RWPE2 (cell line): ENCODE measurements at regions not wholly inside any gene's neighbourhood (a gene's known extent, or its start where the extent isn't known, plus 50 kb on each side); places are given as distances from the start of the nearest gene placed in this dataset.

Experiments used
- ATAC-seq: fragments of 200-7000 bp; cut with Tn5 transposase; 3 replicates; pipeline ENCODE4 v1.9.1; 2021; ENCODE audit warnings: low read depth
- DNase-seq: peaks from one replicate; pipeline ENCODE4 v3.0.0-alpha.2; 2020; ENCODE audit warnings: low spot score
- H3K27ac ChIP-seq: fragments of 450-650 bp; 2 replicates; pipeline ENCODE4 v1.5.1; 2017; ENCODE audit warnings: mild to moderate bottlenecking; ENCODE audit not compliant: poor library complexity, severe bottlenecking
- H3K27me3 ChIP-seq: fragments of 250-450 bp; sonication (Bioruptor Pico); 2 replicates; pipeline ENCODE4 v1.5.1; 2021; ENCODE audit warnings: mild to moderate bottlenecking, moderate library complexity; ENCODE audit not compliant: insufficient read depth, poor library complexity, severe bottlenecking
- H3K36me3 ChIP-seq: fragments of 250-450 bp; sonication (Bioruptor Pico); 2 replicates; pipeline ENCODE4 v1.5.1; 2020; ENCODE audit warnings: low read depth, mild to moderate bottlenecking, moderate library complexity
- H3K4me1 ChIP-seq: fragments of 250-450 bp; sonication (Bioruptor Pico); 2 replicates; pipeline ENCODE4 v1.5.1; 2021; ENCODE audit warnings: mild to moderate bottlenecking, moderate library complexity; ENCODE audit not compliant: insufficient read depth, poor library complexity, severe bottlenecking
- H3K4me3 ChIP-seq: fragments of 250-450 bp; sonication (Bioruptor Pico); 2 replicates; pipeline ENCODE4 v1.5.1; 2021; ENCODE audit warnings: mild to moderate bottlenecking, moderate library complexity; ENCODE audit not compliant: severe bottlenecking
- H3K9me3 ChIP-seq: fragments of 250-450 bp; sonication (Bioruptor Pico); 2 replicates; pipeline ENCODE4 v1.5.1; 2021; ENCODE audit warnings: mild to moderate bottlenecking, moderate library complexity; ENCODE audit not compliant: severe bottlenecking
- TF ChIP-seq, protein P1 (sequence below): fragments of 450-650 bp; IDR thresholded peaks from one replicate; pipeline ENCODE4 v1.5.1; 2017; ENCODE audit warnings: mild to moderate bottlenecking, moderate library complexity; ENCODE audit not compliant: poor library complexity, severe bottlenecking

DNA sequence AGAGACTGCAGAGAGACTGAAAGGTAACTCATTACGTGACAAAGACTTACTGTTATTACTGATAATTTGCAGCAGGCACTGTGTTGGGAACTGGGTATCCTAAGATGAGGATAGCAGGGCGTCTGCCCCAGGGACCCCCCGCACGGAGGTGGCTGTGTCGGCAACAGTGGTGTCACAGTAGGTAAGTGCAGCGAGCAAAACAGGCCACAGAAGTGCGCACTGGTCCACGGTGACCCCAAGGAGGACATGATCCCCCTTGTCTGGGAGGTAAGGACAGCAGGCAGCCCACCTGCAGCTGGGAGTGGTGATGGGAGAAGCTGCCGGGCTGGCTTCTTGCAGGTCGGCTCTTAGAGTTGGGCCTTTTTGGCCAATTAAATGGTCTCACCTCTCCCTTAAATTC, 82.9 kb downstream of the FAM43A start:
- no peaks in the 10 kb centered on the region for H3K27me3 ChIP-seq
- H3K9me3 ChIP-seq, result no peaks in the 10 kb centered on the region
- DNase-seq (no peak), ATAC-seq (no peak)
- TF ChIP-seq, protein P1, sequence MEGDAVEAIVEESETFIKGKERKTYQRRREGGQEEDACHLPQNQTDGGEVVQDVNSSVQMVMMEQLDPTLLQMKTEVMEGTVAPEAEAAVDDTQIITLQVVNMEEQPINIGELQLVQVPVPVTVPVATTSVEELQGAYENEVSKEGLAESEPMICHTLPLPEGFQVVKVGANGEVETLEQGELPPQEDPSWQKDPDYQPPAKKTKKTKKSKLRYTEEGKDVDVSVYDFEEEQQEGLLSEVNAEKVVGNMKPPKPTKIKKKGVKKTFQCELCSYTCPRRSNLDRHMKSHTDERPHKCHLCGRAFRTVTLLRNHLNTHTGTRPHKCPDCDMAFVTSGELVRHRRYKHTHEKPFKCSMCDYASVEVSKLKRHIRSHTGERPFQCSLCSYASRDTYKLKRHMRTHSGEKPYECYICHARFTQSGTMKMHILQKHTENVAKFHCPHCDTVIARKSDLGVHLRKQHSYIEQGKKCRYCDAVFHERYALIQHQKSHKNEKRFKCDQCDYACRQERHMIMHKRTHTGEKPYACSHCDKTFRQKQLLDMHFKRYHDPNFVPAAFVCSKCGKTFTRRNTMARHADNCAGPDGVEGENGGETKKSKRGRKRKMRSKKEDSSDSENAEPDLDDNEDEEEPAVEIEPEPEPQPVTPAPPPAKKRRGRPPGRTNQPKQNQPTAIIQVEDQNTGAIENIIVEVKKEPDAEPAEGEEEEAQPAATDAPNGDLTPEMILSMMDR, result no peak
- H3K36me3 ChIP-seq, result no peaks in the 10 kb centered on the region
- H3K4me3 ChIP-seq, result no peak overlapping the region
- H3K4me1 ChIP-seq, result peaks cover 12% of the 10 kb centered on the region
- no peak overlapping the region for H3K27ac ChIP-seq

DNA sequence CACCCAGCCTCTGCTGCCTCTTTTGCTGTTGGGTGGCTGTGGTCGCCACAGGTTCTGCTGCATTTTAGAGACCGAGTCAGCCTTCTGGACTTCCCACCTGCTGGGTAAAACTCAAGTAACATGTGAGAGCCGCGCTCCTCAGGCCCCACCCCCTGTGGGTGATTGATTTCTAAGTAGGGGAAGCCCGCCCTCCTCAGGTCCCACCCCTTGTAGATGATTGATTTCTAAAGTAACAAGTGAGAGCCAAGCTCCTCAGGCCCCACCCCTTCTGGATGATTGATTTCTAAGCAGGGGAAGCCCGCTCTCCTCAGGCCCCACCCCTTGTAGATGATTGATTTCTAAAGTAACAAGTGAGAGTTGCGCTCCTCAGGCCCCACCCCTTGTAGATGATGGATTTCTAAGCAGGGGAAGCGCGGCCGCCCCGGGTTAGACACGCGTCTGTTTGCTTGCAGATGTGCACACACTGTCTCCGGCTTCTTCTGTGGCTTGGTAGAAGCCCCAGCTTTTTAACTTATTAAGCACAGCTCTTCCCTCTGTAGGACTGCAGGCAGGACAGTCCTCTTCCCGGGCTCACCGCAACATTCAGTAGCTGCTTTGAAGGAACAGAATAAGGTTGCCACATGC, 83.4 kb downstream of the FAM43A start:
- peak; percentile 97 for ATAC-seq
- H3K4me3 ChIP-seq, result peak overlapping the region; percentile 13
- no peak overlapping the region for H3K27ac ChIP-seq
- H3K36me3 ChIP-seq, result no peaks in the 10 kb centered on the region
- TF ChIP-seq, protein P1, result no peak
- peak; percentile 89 for DNase-seq
- H3K9me3 ChIP-seq, result no peaks in the 10 kb centered on the region
- H3K27me3 ChIP-seq, result no peaks in the 10 kb centered on the region
- H3K4me1 ChIP-seq, result peaks cover 12% of the 10 kb centered on the region

DNA sequence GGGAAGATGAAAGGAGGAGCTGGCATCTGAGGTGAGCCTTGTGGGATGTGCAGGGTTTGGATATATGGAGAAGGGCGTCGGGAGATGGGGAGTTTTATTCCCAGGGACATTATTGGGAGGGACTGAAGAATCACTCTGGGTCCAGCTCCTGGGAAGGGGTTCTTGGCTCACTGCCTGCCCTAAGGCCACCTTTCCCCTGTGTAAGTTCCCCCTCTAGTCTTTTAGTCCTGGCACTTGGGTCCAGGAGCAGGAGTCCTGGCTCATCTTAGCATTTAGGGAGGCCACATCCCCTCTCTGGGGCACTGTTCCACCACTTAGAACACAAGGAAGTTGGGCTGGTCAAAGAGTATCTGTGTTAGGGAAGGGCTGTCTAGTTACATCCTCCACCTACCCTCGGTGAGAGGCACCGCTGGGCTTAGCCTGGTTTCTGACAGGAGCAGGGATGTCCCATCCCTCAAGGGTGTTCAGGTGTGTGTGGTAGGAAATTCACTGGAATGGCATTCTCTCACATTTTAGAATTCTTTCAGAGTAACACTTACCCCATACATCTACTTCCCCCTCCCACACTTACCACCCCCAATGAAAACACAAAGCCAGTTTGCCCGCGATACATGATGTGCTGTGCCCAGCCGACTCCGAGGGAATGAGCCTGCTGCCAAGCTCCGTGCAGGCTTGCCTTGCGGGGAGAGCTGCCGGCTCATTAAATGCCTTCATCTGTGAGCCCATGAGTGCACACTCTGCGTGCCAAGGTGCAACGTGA, 86.7 kb downstream of the FAM43A start:
- H3K36me3 ChIP-seq, result no peaks in the 10 kb centered on the region
- TF ChIP-seq, protein P1, result no peak
- no peak for DNase-seq
- H3K4me3 ChIP-seq, result no peak overlapping the region
- ATAC-seq, result no peak
- H3K4me1 ChIP-seq, result peaks cover 12% of the 10 kb centered on the region
- H3K9me3 ChIP-seq, result no peaks in the 10 kb centered on the region
- no peak overlapping the region for H3K27ac ChIP-seq
- no peaks in the 10 kb centered on the region for H3K27me3 ChIP-seq

DNA sequence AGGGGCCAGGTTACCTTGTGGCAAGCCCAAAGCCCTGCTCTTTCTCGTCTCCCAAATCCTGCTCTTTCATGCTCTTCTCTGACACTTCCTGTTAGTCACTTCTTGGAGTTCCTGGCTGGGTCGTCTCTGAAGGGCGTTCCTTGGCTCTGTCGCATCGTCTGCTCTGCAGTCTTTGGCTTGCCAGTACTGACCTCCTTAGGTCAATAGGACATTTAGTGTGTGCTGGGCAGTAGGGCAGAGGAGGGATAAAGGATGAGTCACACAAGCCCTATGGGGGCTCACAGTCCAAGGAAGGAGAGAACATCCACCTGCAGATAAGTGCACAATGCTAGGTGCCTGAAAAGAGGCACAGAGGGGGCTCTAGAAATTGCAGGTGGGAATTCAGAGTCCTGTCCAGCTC, 87.5 kb downstream of the FAM43A start:
- ATAC-seq (peak; percentile 24; the same call in 2 of the 3 replicates), DNase-seq (no peak)
- H3K4me1 ChIP-seq, result peaks cover 12% of the 10 kb centered on the region
- H3K9me3 ChIP-seq, result no peaks in the 10 kb centered on the region
- no peak overlapping the region for H3K27ac ChIP-seq
- no peak overlapping the region for H3K4me3 ChIP-seq
- TF ChIP-seq, protein P1, result no peak
- H3K27me3 ChIP-seq, result no peaks in the 10 kb centered on the region
- no peaks in the 10 kb centered on the region for H3K36me3 ChIP-seq

DNA sequence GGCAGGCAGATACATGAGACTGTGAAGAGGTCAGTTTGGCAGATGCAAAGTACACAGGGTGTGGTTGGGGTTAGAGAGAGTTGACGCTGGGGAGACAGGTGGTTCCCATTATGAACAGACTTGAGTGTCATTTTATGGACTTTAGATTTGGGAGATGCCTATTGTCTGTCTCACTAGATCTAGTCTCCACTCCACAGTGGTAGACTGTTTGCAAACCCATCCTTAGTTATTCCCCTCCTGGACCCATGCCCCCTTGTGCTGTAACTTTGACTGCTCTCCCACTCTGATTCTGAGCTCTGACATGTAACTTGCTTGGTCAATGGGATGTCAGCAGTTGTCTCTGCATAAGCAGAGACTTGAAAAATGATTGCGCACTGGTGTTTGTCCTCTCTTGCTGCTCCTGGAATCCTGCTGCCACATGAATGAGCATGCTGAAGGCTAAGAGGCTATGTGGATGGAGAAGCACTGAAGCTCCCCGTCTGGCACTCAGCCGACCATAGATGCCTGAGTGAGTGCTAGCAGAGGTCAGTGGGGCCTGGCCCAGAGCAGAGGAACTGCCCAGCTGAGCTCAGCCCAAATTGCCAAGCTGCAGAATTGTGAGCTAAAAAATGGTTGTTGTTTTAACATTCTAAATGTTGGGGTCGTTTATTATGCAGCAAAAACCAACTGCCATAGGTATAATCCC, 88.2 kb downstream of the FAM43A start:
- ATAC-seq (no peak), DNase-seq (no peak)
- H3K36me3 ChIP-seq, result no peaks in the 10 kb centered on the region
- TF ChIP-seq, protein P1, result no peak
- no peak overlapping the region for H3K27ac ChIP-seq
- H3K4me1 ChIP-seq, result peaks cover 12% of the 10 kb centered on the region
- H3K9me3 ChIP-seq, result no peaks in the 10 kb centered on the region
- no peaks in the 10 kb centered on the region for H3K27me3 ChIP-seq
- no peak overlapping the region for H3K4me3 ChIP-seq
